Liver (tissue), 3 donors: ENCODE measurements at regions not wholly inside any gene's neighbourhood (a gene's known extent, or its start where the extent isn't known, plus 50 kb on each side); places are given as distances from the start of the nearest gene placed in this dataset.

Experiments
- CTCF ChIP-seq: fragments of 150-350 bp; IDR thresholded peaks from 2 replicates; pipeline ENCODE4 v1.5.1; 2017; ENCODE audit warnings: improper control_type of control experiment, low read depth, low read length; ENCODE audit not compliant: missing input control
- GABPA ChIP-seq, 2 donors: IDR thresholded peaks in 1 of 2; conservative IDR thresholded peaks in 1 of 2; 2 replicates each; pipeline ENCODE4 v1.6.1; 2016; ENCODE audit warnings: antibody characterized with exemption in 2 of 2, mild to moderate bottlenecking in 1 of 2, moderate library complexity in 1 of 2
- REST ChIP-seq: IDR thresholded peaks from 2 replicates; pipeline ENCODE4 v1.6.1; 2016; ENCODE audit warnings: antibody characterized with exemption, mild to moderate bottlenecking
- YY1 ChIP-seq: IDR thresholded peaks from 2 replicates; pipeline ENCODE4 v1.6.1; 2016; ENCODE audit warnings: antibody characterized with exemption, mild to moderate bottlenecking
- donor health status: healthy.
- donor health status: healthy.

DNA sequence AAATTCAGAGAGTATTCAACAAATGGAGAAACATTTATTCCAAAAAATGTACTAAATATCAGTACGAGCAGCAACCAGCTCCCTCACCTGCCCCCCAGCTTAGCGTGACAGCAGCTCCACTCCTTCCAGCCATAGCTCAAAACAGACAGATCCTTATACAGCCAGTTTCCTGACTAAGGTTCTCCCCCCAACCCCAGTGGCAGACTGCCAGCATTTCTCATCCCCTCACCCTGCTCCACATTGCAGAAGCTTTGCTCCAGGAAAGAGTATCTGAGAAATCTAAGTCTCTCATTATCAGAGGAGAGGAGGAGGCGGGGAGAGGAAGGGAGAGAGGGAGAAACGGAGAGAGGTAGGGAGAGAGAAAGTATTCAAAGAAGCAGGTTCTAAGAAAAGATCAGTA lies 53.3 kb upstream of the PASD1 start:
- no peak for TF ChIP-seq CTCF
- TF ChIP-seq GABPA (IDR thresholded peaks at IDR 0.05 in 1 of 2, conservative IDR thresholded peaks at IDR 0.05 in 1 of 2) = no peak
- no peak for TF ChIP-seq REST
- TF ChIP-seq YY1 = no peak
